CD14-positive monocyte (primary cell): ENCODE measurements at regions not wholly inside any gene's neighbourhood (a gene's known extent, or its start where the extent isn't known, plus 50 kb on each side); places are given as distances from the start of the nearest gene placed in this dataset.

Experiments
- DNase-seq, 3 donors: peaks; one replicate each; pipeline ENCODE4 v3.0.0-alpha.2; 2011 to 2022
- H2AFZ ChIP-seq: 2 replicates; pipeline ENCODE4 v1.6.0; 2012; ENCODE audit warnings: mild to moderate bottlenecking, low read depth, low read length, inconsistent platforms; ENCODE audit not compliant: insufficient read depth, poor library complexity, severe bottlenecking
- H3K27ac ChIP-seq, 2 donors: 1 replicate in 1 of 2; 2 replicates in 1 of 2; pipeline ENCODE4 v1.5.1; 2012 to 2013; ENCODE audit warnings: low read length in 2 of 2, control low read depth in 1 of 2, inconsistent platforms in 1 of 2, low read depth in 1 of 2, mild to moderate bottlenecking in 1 of 2
- H3K27me3 ChIP-seq, 2 donors: one replicate each; pipeline versions ENCODE4 v1.6.0 to v1.6.1; 2011 to 2013; ENCODE audit warnings: low read length in 2 of 2; ENCODE audit not compliant: control insufficient read depth in 2 of 2, insufficient read depth in 2 of 2
- H3K36me3 ChIP-seq, 2 donors: replicated peaks in 1 of 2; 1 replicate in 1 of 2; 2 replicates in 1 of 2; pipeline versions ENCODE4 v1.5.1 to v1.6.1; 2012 to 2013; ENCODE audit warnings: low read length in 2 of 2, control low read depth in 1 of 2, inconsistent platforms in 1 of 2, mild to moderate bottlenecking in 1 of 2; ENCODE audit not compliant: insufficient read depth in 2 of 2, control insufficient read depth in 1 of 2
- H3K4me1 ChIP-seq, 2 donors: 1 replicate in 1 of 2; 2 replicates in 1 of 2; pipeline versions ENCODE4 v1.5.1 to v1.6.1; 2012 to 2013; ENCODE audit warnings: low read length in 2 of 2, control low read depth in 1 of 2, inconsistent platforms in 1 of 2, mild to moderate bottlenecking in 1 of 2, moderate library complexity in 1 of 2; ENCODE audit not compliant: insufficient read depth in 2 of 2, control insufficient read depth in 1 of 2
- H3K4me2 ChIP-seq: replicated peaks from 2 replicates; pipeline ENCODE3; 2012; ENCODE audit warnings: low read length, moderate library complexity, mild to moderate bottlenecking; ENCODE audit not compliant: poor library complexity, severe bottlenecking; ENCODE audit errors: extremely low read depth
- H3K4me3 ChIP-seq, 3 experiments: fragments of 200-600 bp in 1 of 3; sonication (generic) in 1 of 3; replicated peaks in 1 of 3; 1 replicate in 2 of 3; 2 replicates in 1 of 3; pipeline ENCODE4 v1.5.1; 2011 to 2013; ENCODE audit warnings: low read length in 3 of 3, mild to moderate bottlenecking in 3 of 3, control low read depth in 2 of 3, low read depth in 2 of 3, inconsistent platforms in 1 of 3, moderate library complexity in 1 of 3
- H3K79me2 ChIP-seq: 2 replicates; pipeline ENCODE4 v1.6.0; 2012; ENCODE audit warnings: mild to moderate bottlenecking, control low read depth, inconsistent platforms, low read length, moderate library complexity; ENCODE audit not compliant: insufficient read depth
- H3K9ac ChIP-seq: 2 replicates; pipeline ENCODE4 v1.6.0; 2017; ENCODE audit warnings: low read length, mild to moderate bottlenecking; ENCODE audit not compliant: insufficient read depth, poor library complexity, severe bottlenecking
- H3K9me3 ChIP-seq, 2 donors: replicated peaks in 1 of 2; 1 replicate in 1 of 2; 2 replicates in 1 of 2; pipeline versions ENCODE4 v1.5.1 to v1.6.1; 2012 to 2013; ENCODE audit warnings: low read length in 2 of 2, control low read depth in 1 of 2; ENCODE audit not compliant: control insufficient read depth in 1 of 2, insufficient read depth in 1 of 2
- H4K20me1 ChIP-seq: 2 replicates; pipeline ENCODE4 v1.6.0; 2012; ENCODE audit warnings: mild to moderate bottlenecking, low read length, control low read depth, moderate library complexity; ENCODE audit not compliant: insufficient read depth
- H3K27ac Mint-ChIP-seq, 7 donors: one replicate each; pipeline ENCODE4 v1.8.0; 2020; ENCODE audit warnings: mild to moderate bottlenecking in 7 of 7, mixed read lengths in 7 of 7, moderate library complexity in 6 of 7, inconsistent platforms in 2 of 7
- H3K27me3 Mint-ChIP-seq, 3 donors: one replicate each; pipeline ENCODE4 v1.8.0; 2021 to 2022; ENCODE audit warnings: low read depth in 3 of 3, mild to moderate bottlenecking in 3 of 3, mixed read lengths in 3 of 3, moderate library complexity in 3 of 3, inconsistent platforms in 1 of 3
- H3K36me3 Mint-ChIP-seq, 2 donors: one replicate each; pipeline ENCODE4 v1.8.0; 2020; ENCODE audit warnings: mixed read lengths in 2 of 2, inconsistent platforms in 1 of 2, mild to moderate bottlenecking in 1 of 2
- H3K4me1 Mint-ChIP-seq: one replicate; pipeline ENCODE4 v1.8.0; 2020; ENCODE audit warnings: mild to moderate bottlenecking, mixed read lengths
- H3K4me3 Mint-ChIP-seq, 2 donors: one replicate each; pipeline ENCODE4 v1.8.0; 2020; ENCODE audit warnings: mild to moderate bottlenecking in 2 of 2, mixed read lengths in 2 of 2, moderate library complexity in 1 of 2
- H3K9me3 Mint-ChIP-seq, 7 donors: one replicate each; pipeline ENCODE4 v1.8.0; 2020 to 2022; ENCODE audit warnings: mixed read lengths in 7 of 7, mild to moderate bottlenecking in 6 of 7, moderate library complexity in 6 of 7, inconsistent platforms in 2 of 7
- CTCF ChIP-seq: fragments of 200-600 bp; IDR thresholded peaks from one replicate; pipeline ENCODE4 v1.8.0; 2022; ENCODE audit warnings: antibody characterized with exemption, mild to moderate bottlenecking
- WGBS: methylation state at CpG from one replicate; pipeline ENCODE4 v1.1.5; 2013; ENCODE audit warnings: missing lambda C conversion rate; ENCODE audit not compliant: insufficient coverage; 5-methylcytosine and 5-hydroxymethylcytosine counted together
- intact Hi-C, 2 donors: fragments of 100-400 bp; cut with micrococcal nuclease; formaldehyde crosslinking; loops; one replicate each; pipeline versions ENCODE4 v1.15.0 to v1.15.1; 2023

DNA sequence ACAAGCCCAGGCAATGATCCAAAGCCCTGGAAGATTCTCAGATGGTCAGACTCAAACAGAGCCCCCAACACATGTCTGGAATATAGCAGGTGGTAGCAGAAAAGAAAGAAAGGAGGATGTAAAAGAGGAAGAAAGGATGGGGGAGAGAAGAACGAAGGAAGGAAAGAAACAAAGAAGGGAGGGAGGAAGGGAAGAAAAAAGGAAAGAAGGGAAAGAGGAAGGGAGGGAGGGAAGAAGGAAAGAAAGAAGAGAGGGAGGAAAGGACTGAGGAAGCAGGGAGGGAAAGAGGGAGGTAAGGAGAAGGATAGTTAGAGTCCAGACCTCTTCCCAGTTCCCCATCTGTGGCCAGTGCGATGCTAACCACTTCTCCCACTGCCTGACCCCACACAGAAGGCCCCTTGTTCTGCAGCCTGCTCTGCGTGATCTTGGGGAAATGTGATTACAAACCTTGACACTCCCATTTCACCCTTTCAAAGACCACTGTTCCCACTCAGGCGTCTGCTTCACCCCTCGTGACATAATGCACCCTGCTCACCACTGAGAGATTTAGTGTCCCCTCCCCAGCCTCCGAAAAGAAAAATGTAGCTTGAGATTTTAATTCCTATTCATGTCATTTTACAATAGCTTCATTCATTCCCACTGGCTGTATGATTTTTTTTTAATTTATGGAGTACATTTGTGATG, 357.9 kb downstream of the BCL11B start:
- Histone ChIP-seq H3K4me1 (no peaks in the 10 kb centered on the region), H3K79me2 (no peaks in the 10 kb centered on the region), H3K4me2 (no peak overlapping the region), H3K36me3 (no peaks in the 10 kb centered on the region), H3K27me3 (no peaks in the 10 kb centered on the region), H2AFZ (no peak overlapping the region), H3K27ac (no peak overlapping the region), H3K9me3 (no peaks in the 10 kb centered on the region), H3K4me3 (no peak overlapping the region), H3K9ac (no peak overlapping the region), H4K20me1 (no peaks in the 10 kb centered on the region)
- no peak for TF ChIP-seq CTCF
- no peak overlapping the region for H3K27ac Mint-ChIP-seq
- DNase-seq, result no peak
- H3K4me3 Mint-ChIP-seq, result no peak overlapping the region
- H3K9me3 Mint-ChIP-seq, result peaks cover 0 to 4% (median 0%) of the 10 kb centered on the region in 7 donors
- 48% methylated on average over 3 of the region's 6 CpGs for WGBS
- H3K4me1 Mint-ChIP-seq, result peaks cover 4% of the 10 kb centered on the region
- intact Hi-C loops, result no loop called here
- peaks cover 7 to 22% (median 18%) of the 10 kb centered on the region in 3 donors for H3K27me3 Mint-ChIP-seq
- H3K36me3 Mint-ChIP-seq, result no peaks in the 10 kb centered on the region

- no peak for TF ChIP-seq CTCF
- WGBS, result 78% methylated on average over 2 of the region's 4 CpGs
- intact Hi-C loops, result no loop called here
- no peak overlapping the region for H3K27ac ChIP-seq
- Mint-ChIP-seq H3K9me3 (peaks cover 0 to 9% (median 0%) of the 10 kb centered on the region in 7 donors), H3K36me3 (no peaks in the 10 kb centered on the region), H3K27me3 (peaks cover 8 to 24% (median 18%) of the 10 kb centered on the region in 3 donors), H3K4me3 (no peak overlapping the region), H3K27ac (no peak overlapping the region), H3K4me1 (peaks cover 4% of the 10 kb centered on the region)
- H3K79me2 ChIP-seq, result no peaks in the 10 kb centered on the region
- H4K20me1 ChIP-seq, result no peaks in the 10 kb centered on the region
- H3K4me1 ChIP-seq, result no peaks in the 10 kb centered on the region
- no peak for DNase-seq
- H3K9ac ChIP-seq, result no peak overlapping the region
- no peaks in the 10 kb centered on the region for H3K27me3 ChIP-seq
- no peak overlapping the region for H3K4me3 ChIP-seq
- H2AFZ ChIP-seq, result no peak overlapping the region
- H3K36me3 ChIP-seq, result no peaks in the 10 kb centered on the region
- H3K4me2 ChIP-seq, result no peak overlapping the region
- no peaks in the 10 kb centered on the region for H3K9me3 ChIP-seq
These were observed 357.1 kb downstream of the BCL11B start for GRCh38 chr14:98914942-98915341.
